Heart left ventricle (tissue), 13 donors: ENCODE measurements at regions not wholly inside any gene's neighbourhood (a gene's known extent, or its start where the extent isn't known, plus 50 kb on each side); places are given as distances from the start of the nearest gene placed in this dataset.

Source experiments
- CTCF ChIP-seq, 12 donors: fragments of 200-600 bp; sonication (generic) in 4 of 12; IDR thresholded peaks; one replicate each; pipeline versions ENCODE4 v1.5.0 to v1.8.0; 2018 to 2022; ENCODE audit warnings: antibody characterized with exemption in 12 of 12, mild to moderate bottlenecking in 5 of 12
- POLR2A ChIP-seq, 2 donors: fragments of 450-650 bp; IDR thresholded peaks; one replicate each; pipeline ENCODE4 v1.6.1; 2017; ENCODE audit warnings: antibody characterized with exemption in 2 of 2, mild to moderate bottlenecking in 2 of 2, moderate library complexity in 2 of 2
- donor health status: ischemic (EF 13 %, LVEDD 7.1; RV severe dilation, severe dysfunction).
- donor health status: DM: no; HTN: yes; CAD: no.
- donor health status: DM: no; HTN: no; CAD: no.
- donor health status: ischemic (EF 25% LVEDD 6.9; RV normal size, moderate dysfunction).
- donor health status: ischemic (EF 25% LVEDD 5.7; RV mildly dilated, moderate dysfunction).
- donor health status: ischemic (EF 35%, LVEDD 5.7; RV mildly dilated, moderate dysfunction).
- donor health status: nonischemic (EF 11% LVEDD 7.7; RV severe dilation, severe dysfunction).
- donor health status: DM: yes; HTN: yes; CAD: no.
- donor health status: PGD.
- donor health status: ischemic (EF 29% LVEDD 5.4; RV normal size, mild dysfunction).
- donor health status: nonischemic (EF 23%, LVEDD 6.1; RV moderate dilation, normal function).

DNA sequence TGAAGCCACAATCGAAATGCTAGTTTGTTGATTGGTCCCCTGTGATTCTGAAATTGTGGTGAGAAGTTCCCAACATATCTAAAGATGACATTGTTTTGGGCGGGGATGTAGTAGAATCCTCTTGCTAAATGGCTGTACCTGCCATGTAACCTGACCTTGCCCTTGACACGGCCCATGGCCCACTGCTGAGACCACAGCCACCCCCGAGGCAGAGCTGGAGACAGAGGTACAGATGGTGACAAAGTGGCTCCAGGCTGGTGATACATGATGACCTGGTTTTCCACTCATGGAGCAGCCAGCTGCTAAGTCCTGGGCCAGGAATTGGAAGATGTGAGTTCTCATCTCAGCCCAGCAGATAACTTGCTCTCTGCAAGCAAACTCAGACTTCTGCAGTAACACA, 226.5 kb downstream of the FOXD2 start:
- TF ChIP-seq CTCF (IDR thresholded peaks at IDR 0.05) (no peak), POLR2A (IDR thresholded peaks at IDR 0.05) (no peak)
